HepG2 (cell line): ENCODE measurements at regions not wholly inside any gene's neighbourhood (a gene's known extent, or its start where the extent isn't known, plus 50 kb on each side); places are given as distances from the start of the nearest gene placed in this dataset.
A peak's percentile ranks its signal among the peaks of the same experiment; 100 is the strongest.
"Not testable (repeated sequence)": the region's sequence is repeated elsewhere in the genome, so short reads cannot be mapped to it uniquely, and the experiment has no call there.

ENCODE experiments used
- ATAC-seq: fragments of 200-7000 bp; cut with Tn5 transposase; 3 replicates; pipeline ENCODE4 v1.9.1; 2020; ENCODE audit warnings: mild to moderate bottlenecking, moderate library complexity
- BruUV-seq: library from RNA; stranded (reverse); fragments of 400-500 nt; replicated peaks from 2 replicates; lab custom pipeline; 2021; lab: Mats Ljungman, UMichigan
- CTCF ChIA-PET: fragments of 300-600 bp; formaldehyde crosslinking; extraction: SDS; loops from one replicate; lab custom pipeline; 2021; ENCODE audit warnings: low total read pairs, inconsistent platforms, low intra/inter-chr PET ratio; lab: Yijun Ruan, JAX
- POLR2A ChIA-PET: fragments of 350-600 bp; sonication (Branson Sonifier 250); formaldehyde crosslinking; loops from one replicate; lab custom pipeline; 2020; ENCODE audit warnings: antibody characterized with exemption, inconsistent platforms; lab: Yijun Ruan, JAX
- DNase-seq: peaks from one replicate; pipeline ENCODE4 v3.0.0-alpha.2; 2015; ENCODE audit warnings: low spot score
- FAIRE-seq: peaks from 3 replicates; lab custom pipeline; 2011; peaks lifted over from hg19 to GRCh38; lab: Jason Lieb, UNC
- H2AFZ ChIP-seq: one replicate; pipeline ENCODE4 v1.6.1; 2011; ENCODE audit warnings: low read length, inconsistent platforms
- H3K27ac ChIP-seq: fragments of 300-600 bp; 3 replicates; pipeline ENCODE4 v1.8.0; 2011; ENCODE audit warnings: mixed run types, mild to moderate bottlenecking, mixed read lengths, low read length, inconsistent platforms; ENCODE audit not compliant: insufficient read depth; ENCODE audit errors: extremely low read length
- H3K27me3 ChIP-seq, 2 experiments: fragments of 200-600 bp in 1 of 2; 2 replicates in 1 of 2; 3 replicates in 1 of 2; pipeline versions ENCODE4 v1.6.0 to v1.8.0; 2011; ENCODE audit warnings: low read length in 2 of 2, mild to moderate bottlenecking in 2 of 2, moderate library complexity in 2 of 2, inconsistent platforms in 1 of 2; ENCODE audit not compliant: insufficient read depth in 2 of 2, control insufficient read depth in 1 of 2
- H3K36me3 ChIP-seq, 2 experiments: fragments of 200-600 bp in 1 of 2; replicated peaks in 1 of 2; 2 replicates in 1 of 2; 3 replicates in 1 of 2; pipeline versions ENCODE4 v1.5.1 to v1.8.0; 2011; ENCODE audit warnings: low read length in 2 of 2, inconsistent platforms in 1 of 2; ENCODE audit not compliant: insufficient read depth in 2 of 2, control insufficient read depth in 1 of 2
- H3K4me1 ChIP-seq: 2 replicates; pipeline ENCODE4 v1.5.1; 2012; ENCODE audit warnings: low read length, inconsistent platforms; ENCODE audit not compliant: insufficient read depth
- H3K4me2 ChIP-seq: 2 replicates; pipeline ENCODE4 v1.6.0; 2011; ENCODE audit warnings: low read depth, low read length, inconsistent platforms
- H3K4me3 ChIP-seq, 3 experiments: fragments of 200-600 bp in 1 of 3; sonication (generic), shearing (Covaris generic) in 1 of 3; replicated peaks in 1 of 3; 2 replicates each; pipeline ENCODE4 v1.5.1; 2011 to 2016; ENCODE audit warnings: low read length in 3 of 3, inconsistent platforms in 2 of 3, low read depth in 2 of 3, mild to moderate bottlenecking in 2 of 3, control low read depth in 1 of 3, mixed read lengths in 1 of 3; ENCODE audit not compliant: insufficient read depth in 1 of 3
- H3K79me2 ChIP-seq: one replicate; pipeline ENCODE4 v1.6.1; 2011; ENCODE audit warnings: low read length, inconsistent platforms; ENCODE audit not compliant: insufficient read depth
- H3K9ac ChIP-seq: 2 replicates; pipeline ENCODE4 v1.6.0; 2011; ENCODE audit warnings: mild to moderate bottlenecking, low read depth, low read length, inconsistent platforms; ENCODE audit not compliant: insufficient read depth
- H3K9me3 ChIP-seq: 2 replicates; pipeline ENCODE4 v1.5.1; 2012; ENCODE audit warnings: mild to moderate bottlenecking, low read length
- H4K20me1 ChIP-seq: 2 replicates; pipeline ENCODE4 v1.6.0; 2011; ENCODE audit warnings: inconsistent platforms, mild to moderate bottlenecking, low read length, moderate library complexity; ENCODE audit not compliant: insufficient read depth
- FOXA3 ChIP-seq: IDR thresholded peaks from 2 replicates; pipeline ENCODE4 v1.6.1; 2016; ENCODE audit warnings: missing genetic modification reagents, missing compliant biosample characterization
- HOXA7 ChIP-seq: sonication (generic); formaldehyde crosslinking; IDR thresholded peaks from 2 replicates; pipeline ENCODE4 v1.8.1; 2022; ENCODE audit warnings: mild to moderate bottlenecking, missing genetic modification reagents, moderate library complexity
- KAT8 ChIP-seq: IDR thresholded peaks from 2 replicates; pipeline ENCODE4 v1.6.1; 2016; ENCODE audit warnings: missing genetic modification reagents, missing compliant biosample characterization
- PLRG1 ChIP-seq: fragments of 450-650 bp; conservative IDR thresholded peaks from 2 replicates; pipeline ENCODE4 v1.6.1; 2016
- RARA ChIP-seq: IDR thresholded peaks from 2 replicates; pipeline ENCODE4 v1.6.1; 2016; ENCODE audit warnings: missing genetic modification reagents, missing compliant biosample characterization
- ZBTB3 ChIP-seq: sonication (generic); formaldehyde crosslinking; IDR thresholded peaks from 2 replicates; pipeline ENCODE4 v1.4.0; 2020; ENCODE audit warnings: low read depth, mild to moderate bottlenecking, moderate library complexity, missing genetic modification reagents, borderline replicate concordance
- ZFP62 ChIP-seq: sonication (generic); formaldehyde crosslinking; IDR thresholded peaks from 2 replicates; pipeline ENCODE4 v1.4.0; 2020; ENCODE audit warnings: missing genetic modification reagents
- ZNF180 ChIP-seq: sonication (generic); formaldehyde crosslinking; IDR thresholded peaks from 2 replicates; pipeline ENCODE4 v1.4.0; 2020; ENCODE audit warnings: low read depth, missing genetic modification reagents, borderline replicate concordance
- WGBS: methylation state at CpG from one replicate; pipeline ENCODE4 v1.1.6; 2017; ENCODE audit warnings: low lambda C conversion rate; 5-methylcytosine and 5-hydroxymethylcytosine counted together
- in situ Hi-C: cut with HindIII; loops from 2 replicates; pipeline ENCODE4 v1.10.0; 2017; ENCODE audit warnings: low pct_unique_long_range_greater_than_20kb; ENCODE audit not compliant: extremely low pct_ligation_motif_present
- intact Hi-C: fragments of 100-400 bp; cut with micrococcal nuclease; formaldehyde crosslinking; loops from one replicate; pipeline ENCODE4 v1.10.0; 2022; ENCODE audit not compliant: unreplicated experiment
- TF ChIP-seq, protein P1 (sequence below): sonication (generic); formaldehyde crosslinking; IDR thresholded peaks from 2 replicates; pipeline ENCODE4 v1.4.0; 2020; ENCODE audit warnings: missing genetic modification reagents, borderline replicate concordance
- TF ChIP-seq, protein P2 (sequence below): sonication (generic); formaldehyde crosslinking; IDR thresholded peaks from 2 replicates; pipeline ENCODE4 v1.5.1; 2020; ENCODE audit warnings: mild to moderate bottlenecking, missing genetic modification reagents, moderate library complexity
- TF ChIP-seq, protein P3 (sequence below): sonication (generic); formaldehyde crosslinking; IDR thresholded peaks from 2 replicates; pipeline ENCODE4 v1.5.1; 2020; ENCODE audit warnings: missing genetic modification reagents, mild to moderate bottlenecking, borderline replicate concordance

DNA sequence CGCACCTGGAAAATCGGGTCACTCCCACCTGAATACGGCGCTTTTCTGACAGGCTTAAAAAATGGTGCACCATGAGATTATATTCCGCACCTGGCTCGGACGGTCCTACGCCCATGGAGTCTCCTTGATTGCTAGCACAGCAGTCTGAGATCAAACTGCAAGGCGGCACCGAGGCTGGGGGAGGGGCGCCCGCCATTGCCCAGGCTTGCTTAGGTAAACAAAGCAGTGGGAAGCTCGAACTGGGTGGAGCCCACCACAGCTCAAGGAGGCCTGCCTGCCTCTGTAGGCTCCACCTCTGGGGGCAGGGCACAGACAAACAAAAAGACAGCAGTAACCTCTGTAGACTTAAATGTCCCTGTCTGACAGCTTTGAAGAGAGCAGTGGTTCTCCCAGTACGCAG, 267.0 kb upstream of the KITLG start:
- POLR2A ChIA-PET, H3K4me2 ChIP-seq, DNase-seq, H3K79me2 ChIP-seq, H3K4me3 ChIP-seq, H3K9ac ChIP-seq, H3K27ac ChIP-seq, intact Hi-C loops, H3K9me3 ChIP-seq, BruUV-seq, H3K36me3 ChIP-seq, in situ Hi-C loops, CTCF ChIA-PET, FAIRE-seq, H3K27me3 ChIP-seq, H4K20me1 ChIP-seq, ATAC-seq, H2AFZ ChIP-seq, H3K4me1 ChIP-seq: not testable (repeated sequence)
- TF ChIP-seq, protein P1, sequence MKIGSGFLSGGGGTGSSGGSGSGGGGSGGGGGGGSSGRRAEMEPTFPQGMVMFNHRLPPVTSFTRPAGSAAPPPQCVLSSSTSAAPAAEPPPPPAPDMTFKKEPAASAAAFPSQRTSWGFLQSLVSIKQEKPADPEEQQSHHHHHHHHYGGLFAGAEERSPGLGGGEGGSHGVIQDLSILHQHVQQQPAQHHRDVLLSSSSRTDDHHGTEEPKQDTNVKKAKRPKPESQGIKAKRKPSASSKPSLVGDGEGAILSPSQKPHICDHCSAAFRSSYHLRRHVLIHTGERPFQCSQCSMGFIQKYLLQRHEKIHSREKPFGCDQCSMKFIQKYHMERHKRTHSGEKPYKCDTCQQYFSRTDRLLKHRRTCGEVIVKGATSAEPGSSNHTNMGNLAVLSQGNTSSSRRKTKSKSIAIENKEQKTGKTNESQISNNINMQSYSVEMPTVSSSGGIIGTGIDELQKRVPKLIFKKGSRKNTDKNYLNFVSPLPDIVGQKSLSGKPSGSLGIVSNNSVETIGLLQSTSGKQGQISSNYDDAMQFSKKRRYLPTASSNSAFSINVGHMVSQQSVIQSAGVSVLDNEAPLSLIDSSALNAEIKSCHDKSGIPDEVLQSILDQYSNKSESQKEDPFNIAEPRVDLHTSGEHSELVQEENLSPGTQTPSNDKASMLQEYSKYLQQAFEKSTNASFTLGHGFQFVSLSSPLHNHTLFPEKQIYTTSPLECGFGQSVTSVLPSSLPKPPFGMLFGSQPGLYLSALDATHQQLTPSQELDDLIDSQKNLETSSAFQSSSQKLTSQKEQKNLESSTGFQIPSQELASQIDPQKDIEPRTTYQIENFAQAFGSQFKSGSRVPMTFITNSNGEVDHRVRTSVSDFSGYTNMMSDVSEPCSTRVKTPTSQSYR, result 0 out of 2 replicates have a peak, but pooled peaks have one; percentile 10
- WGBS, result 52% methylated on average over 4 of the region's 14 CpGs

DNA sequence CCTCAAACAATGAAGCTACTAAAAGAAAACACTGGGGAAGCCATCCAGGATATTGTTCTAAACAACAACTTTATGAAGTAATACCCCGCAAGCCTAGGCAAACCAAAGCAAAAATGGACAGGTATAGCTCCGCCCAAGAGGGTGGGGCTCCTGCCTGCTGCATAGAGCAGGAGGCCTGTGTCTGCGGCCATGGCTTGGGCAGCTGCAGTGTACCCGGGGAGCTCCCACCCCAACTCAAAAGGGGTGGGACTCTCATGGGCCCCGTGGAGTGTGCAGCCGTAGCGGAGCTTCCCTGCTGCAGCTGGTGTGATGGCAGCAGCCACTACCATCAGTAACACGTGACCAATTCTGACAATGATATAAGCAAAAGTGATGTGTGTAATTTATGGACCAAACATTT, 264.2 kb upstream of the KITLG start:
- Histone ChIP-seq H2AFZ (no peak overlapping the region), H3K4me1 (no peaks in the 10 kb centered on the region), H3K9me3 (peaks cover 8% of the 10 kb centered on the region; the same call in 1 of the 2 replicates), H3K4me3 (no peak overlapping the region), H4K20me1 (no peaks in the 10 kb centered on the region), H3K27me3 (no peaks in the 10 kb centered on the region), H3K9ac (no peak overlapping the region), H3K36me3 (no peaks in the 10 kb centered on the region), H3K79me2 (no peaks in the 10 kb centered on the region), H3K27ac (no peak overlapping the region), H3K4me2 (no peak overlapping the region)
- no TSS peak for BruUV-seq
- ChIA-PET POLR2A (no interaction called here), CTCF (no interaction called here)
- no peak for FAIRE-seq
- no peak for DNase-seq
- TF ChIP-seq ZFP62 (CRISPR knock-in tag), result no peak
- TF ChIP-seq KAT8 (CRISPR knock-in tag), result no peak
- TF ChIP-seq, protein P2, sequence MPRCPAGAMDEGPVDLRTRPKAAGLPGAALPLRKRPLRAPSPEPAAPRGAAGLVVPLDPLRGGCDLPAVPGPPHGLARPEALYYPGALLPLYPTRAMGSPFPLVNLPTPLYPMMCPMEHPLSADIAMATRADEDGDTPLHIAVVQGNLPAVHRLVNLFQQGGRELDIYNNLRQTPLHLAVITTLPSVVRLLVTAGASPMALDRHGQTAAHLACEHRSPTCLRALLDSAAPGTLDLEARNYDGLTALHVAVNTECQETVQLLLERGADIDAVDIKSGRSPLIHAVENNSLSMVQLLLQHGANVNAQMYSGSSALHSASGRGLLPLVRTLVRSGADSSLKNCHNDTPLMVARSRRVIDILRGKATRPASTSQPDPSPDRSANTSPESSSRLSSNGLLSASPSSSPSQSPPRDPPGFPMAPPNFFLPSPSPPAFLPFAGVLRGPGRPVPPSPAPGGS (CRISPR knock-in tag), result no peak
- TF ChIP-seq RARA (CRISPR knock-in tag), result no peak
- TF ChIP-seq FOXA3 (CRISPR knock-in tag), result no peak
- TF ChIP-seq ZNF180 (CRISPR knock-in tag), result no peak
- TF ChIP-seq, protein P3, sequence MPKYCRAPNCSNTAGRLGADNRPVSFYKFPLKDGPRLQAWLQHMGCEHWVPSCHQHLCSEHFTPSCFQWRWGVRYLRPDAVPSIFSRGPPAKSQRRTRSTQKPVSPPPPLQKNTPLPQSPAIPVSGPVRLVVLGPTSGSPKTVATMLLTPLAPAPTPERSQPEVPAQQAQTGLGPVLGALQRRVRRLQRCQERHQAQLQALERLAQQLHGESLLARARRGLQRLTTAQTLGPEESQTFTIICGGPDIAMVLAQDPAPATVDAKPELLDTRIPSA (CRISPR knock-in tag), result no peak
- TF ChIP-seq PLRG1, result no peak
- no peak for TF ChIP-seq ZBTB3
- TF ChIP-seq HOXA7 (CRISPR knock-in tag), result no peak
- in situ Hi-C loops (no loop called here), intact Hi-C loops (no loop called here)
- 58% methylated on average over 7 of the region's 8 CpGs for WGBS
- no peak for ATAC-seq
